ENCODE measurements at regions not wholly inside any gene's neighbourhood (a gene's known extent, or its start where the extent isn't known, plus 50 kb on each side); places are given as distances from the start of the nearest gene placed in this dataset.

DNA sequence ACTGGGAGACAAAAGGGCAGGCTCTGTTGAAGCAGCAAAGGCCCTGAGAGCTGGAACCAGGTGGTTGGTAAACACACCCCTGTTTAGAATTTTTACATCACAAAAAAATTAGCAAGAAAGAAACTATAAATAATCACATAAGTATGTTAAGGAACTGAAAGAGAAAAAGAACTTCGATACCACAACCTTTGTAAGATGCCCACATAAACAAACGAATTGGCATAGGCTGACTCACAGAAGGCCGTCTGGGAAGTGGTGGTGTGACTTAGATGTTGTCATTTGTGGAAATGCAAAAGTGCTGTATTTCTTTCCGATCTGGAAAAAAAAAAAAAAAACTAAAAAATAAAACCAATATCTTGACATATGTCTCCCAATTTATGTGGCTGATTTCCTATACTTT, 235.1 kb downstream of the USP46 start (continued):
- TF ChIP-seq, protein P1, sequence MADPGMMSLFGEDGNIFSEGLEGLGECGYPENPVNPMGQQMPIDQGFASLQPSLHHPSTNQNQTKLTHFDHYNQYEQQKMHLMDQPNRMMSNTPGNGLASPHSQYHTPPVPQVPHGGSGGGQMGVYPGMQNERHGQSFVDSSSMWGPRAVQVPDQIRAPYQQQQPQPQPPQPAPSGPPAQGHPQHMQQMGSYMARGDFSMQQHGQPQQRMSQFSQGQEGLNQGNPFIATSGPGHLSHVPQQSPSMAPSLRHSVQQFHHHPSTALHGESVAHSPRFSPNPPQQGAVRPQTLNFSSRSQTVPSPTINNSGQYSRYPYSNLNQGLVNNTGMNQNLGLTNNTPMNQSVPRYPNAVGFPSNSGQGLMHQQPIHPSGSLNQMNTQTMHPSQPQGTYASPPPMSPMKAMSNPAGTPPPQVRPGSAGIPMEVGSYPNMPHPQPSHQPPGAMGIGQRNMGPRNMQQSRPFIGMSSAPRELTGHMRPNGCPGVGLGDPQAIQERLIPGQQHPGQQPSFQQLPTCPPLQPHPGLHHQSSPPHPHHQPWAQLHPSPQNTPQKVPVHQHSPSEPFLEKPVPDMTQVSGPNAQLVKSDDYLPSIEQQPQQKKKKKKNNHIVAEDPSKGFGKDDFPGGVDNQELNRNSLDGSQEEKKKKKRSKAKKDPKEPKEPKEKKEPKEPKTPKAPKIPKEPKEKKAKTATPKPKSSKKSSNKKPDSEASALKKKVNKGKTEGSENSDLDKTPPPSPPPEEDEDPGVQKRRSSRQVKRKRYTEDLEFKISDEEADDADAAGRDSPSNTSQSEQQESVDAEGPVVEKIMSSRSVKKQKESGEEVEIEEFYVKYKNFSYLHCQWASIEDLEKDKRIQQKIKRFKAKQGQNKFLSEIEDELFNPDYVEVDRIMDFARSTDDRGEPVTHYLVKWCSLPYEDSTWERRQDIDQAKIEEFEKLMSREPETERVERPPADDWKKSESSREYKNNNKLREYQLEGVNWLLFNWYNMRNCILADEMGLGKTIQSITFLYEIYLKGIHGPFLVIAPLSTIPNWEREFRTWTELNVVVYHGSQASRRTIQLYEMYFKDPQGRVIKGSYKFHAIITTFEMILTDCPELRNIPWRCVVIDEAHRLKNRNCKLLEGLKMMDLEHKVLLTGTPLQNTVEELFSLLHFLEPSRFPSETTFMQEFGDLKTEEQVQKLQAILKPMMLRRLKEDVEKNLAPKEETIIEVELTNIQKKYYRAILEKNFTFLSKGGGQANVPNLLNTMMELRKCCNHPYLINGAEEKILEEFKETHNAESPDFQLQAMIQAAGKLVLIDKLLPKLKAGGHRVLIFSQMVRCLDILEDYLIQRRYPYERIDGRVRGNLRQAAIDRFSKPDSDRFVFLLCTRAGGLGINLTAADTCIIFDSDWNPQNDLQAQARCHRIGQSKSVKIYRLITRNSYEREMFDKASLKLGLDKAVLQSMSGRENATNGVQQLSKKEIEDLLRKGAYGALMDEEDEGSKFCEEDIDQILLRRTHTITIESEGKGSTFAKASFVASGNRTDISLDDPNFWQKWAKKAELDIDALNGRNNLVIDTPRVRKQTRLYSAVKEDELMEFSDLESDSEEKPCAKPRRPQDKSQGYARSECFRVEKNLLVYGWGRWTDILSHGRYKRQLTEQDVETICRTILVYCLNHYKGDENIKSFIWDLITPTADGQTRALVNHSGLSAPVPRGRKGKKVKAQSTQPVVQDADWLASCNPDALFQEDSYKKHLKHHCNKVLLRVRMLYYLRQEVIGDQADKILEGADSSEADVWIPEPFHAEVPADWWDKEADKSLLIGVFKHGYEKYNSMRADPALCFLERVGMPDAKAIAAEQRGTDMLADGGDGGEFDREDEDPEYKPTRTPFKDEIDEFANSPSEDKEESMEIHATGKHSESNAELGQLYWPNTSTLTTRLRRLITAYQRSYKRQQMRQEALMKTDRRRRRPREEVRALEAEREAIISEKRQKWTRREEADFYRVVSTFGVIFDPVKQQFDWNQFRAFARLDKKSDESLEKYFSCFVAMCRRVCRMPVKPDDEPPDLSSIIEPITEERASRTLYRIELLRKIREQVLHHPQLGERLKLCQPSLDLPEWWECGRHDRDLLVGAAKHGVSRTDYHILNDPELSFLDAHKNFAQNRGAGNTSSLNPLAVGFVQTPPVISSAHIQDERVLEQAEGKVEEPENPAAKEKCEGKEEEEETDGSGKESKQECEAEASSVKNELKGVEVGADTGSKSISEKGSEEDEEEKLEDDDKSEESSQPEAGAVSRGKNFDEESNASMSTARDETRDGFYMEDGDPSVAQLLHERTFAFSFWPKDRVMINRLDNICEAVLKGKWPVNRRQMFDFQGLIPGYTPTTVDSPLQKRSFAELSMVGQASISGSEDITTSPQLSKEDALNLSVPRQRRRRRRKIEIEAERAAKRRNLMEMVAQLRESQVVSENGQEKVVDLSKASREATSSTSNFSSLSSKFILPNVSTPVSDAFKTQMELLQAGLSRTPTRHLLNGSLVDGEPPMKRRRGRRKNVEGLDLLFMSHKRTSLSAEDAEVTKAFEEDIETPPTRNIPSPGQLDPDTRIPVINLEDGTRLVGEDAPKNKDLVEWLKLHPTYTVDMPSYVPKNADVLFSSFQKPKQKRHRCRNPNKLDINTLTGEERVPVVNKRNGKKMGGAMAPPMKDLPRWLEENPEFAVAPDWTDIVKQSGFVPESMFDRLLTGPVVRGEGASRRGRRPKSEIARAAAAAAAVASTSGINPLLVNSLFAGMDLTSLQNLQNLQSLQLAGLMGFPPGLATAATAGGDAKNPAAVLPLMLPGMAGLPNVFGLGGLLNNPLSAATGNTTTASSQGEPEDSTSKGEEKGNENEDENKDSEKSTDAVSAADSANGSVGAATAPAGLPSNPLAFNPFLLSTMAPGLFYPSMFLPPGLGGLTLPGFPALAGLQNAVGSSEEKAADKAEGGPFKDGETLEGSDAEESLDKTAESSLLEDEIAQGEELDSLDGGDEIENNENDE (IDR thresholded peaks at IDR 0.05; ENCODE audit: insufficient replicate concordance, low read length): no peak
- TF ChIP-seq NRF1 (IDR thresholded peaks at IDR 0.05; ENCODE audit: low read depth, low read length) (no peak), SIRT6 (IDR thresholded peaks at IDR 0.05; ENCODE audit: low read length) (no peak), MAFK (IDR thresholded peaks at IDR 0.05; ENCODE audit: low read depth, low read length) (no peak), POU5F1 (IDR thresholded peaks at IDR 0.05; ENCODE audit: low read depth, low read length) (no peak), NANOG (IDR thresholded peaks at IDR 0.05; ENCODE audit: insufficient read depth, low read depth, low read length, poor library complexity, severe bottlenecking) (no peak), SIX5 (IDR thresholded peaks at IDR 0.05; ENCODE audit: low read depth, low read length) (no peak), FOSL1 (IDR thresholded peaks at IDR 0.05; ENCODE audit: insufficient read depth, low read depth, low read length) (no peak), JUND (IDR thresholded peaks at IDR 0.05; ENCODE audit: low read length) (no peak), EGR1 (IDR thresholded peaks at IDR 0.05; ENCODE audit: borderline replicate concordance, low read depth, low read length) (no peak)
- TF ChIP-seq, protein P2, sequence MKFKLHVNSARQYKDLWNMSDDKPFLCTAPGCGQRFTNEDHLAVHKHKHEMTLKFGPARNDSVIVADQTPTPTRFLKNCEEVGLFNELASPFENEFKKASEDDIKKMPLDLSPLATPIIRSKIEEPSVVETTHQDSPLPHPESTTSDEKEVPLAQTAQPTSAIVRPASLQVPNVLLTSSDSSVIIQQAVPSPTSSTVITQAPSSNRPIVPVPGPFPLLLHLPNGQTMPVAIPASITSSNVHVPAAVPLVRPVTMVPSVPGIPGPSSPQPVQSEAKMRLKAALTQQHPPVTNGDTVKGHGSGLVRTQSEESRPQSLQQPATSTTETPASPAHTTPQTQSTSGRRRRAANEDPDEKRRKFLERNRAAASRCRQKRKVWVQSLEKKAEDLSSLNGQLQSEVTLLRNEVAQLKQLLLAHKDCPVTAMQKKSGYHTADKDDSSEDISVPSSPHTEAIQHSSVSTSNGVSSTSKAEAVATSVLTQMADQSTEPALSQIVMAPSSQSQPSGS (IDR thresholded peaks at IDR 0.05; ENCODE audit: low read length): no peak

Data from H1 (cell line).